Keratinocyte (primary cell): ENCODE measurements at regions not wholly inside any gene's neighbourhood (a gene's known extent, or its start where the extent isn't known, plus 50 kb on each side); places are given as distances from the start of the nearest gene placed in this dataset.

Experiments
- DNase-seq: peaks from one replicate; pipeline ENCODE4 v3.0.0-alpha.2; 2011; ENCODE audit warnings: low read depth, missing footprints, low spot score
- FAIRE-seq: peaks from 2 replicates; lab custom pipeline; 2011; peaks lifted over from hg19 to GRCh38; lab: Jason Lieb, UNC
- H2AFZ ChIP-seq: 2 replicates; pipeline ENCODE4 v1.6.0; 2012; ENCODE audit warnings: low read length, control low read depth, inconsistent platforms; ENCODE audit not compliant: control insufficient read depth
- H3K27ac ChIP-seq: 2 replicates; pipeline ENCODE4 v1.5.1; 2011; ENCODE audit warnings: low read length; ENCODE audit not compliant: control insufficient read depth, insufficient read depth
- H3K27me3 ChIP-seq: 3 replicates; pipeline ENCODE4 v1.6.0; 2011; ENCODE audit warnings: low read length; ENCODE audit not compliant: control insufficient read depth, insufficient read depth; ENCODE audit errors: extremely low read depth
- H3K36me3 ChIP-seq, 2 experiments: 2 replicates in 1 of 2; 3 replicates in 1 of 2; pipeline ENCODE4 v1.5.1; 2011; ENCODE audit warnings: low read length in 2 of 2, mild to moderate bottlenecking in 1 of 2; ENCODE audit not compliant: control insufficient read depth in 2 of 2, insufficient read depth in 2 of 2; ENCODE audit errors: extremely low read depth in 1 of 2
- H3K4me1 ChIP-seq: 3 replicates; pipeline ENCODE4 v1.5.1; 2011; ENCODE audit warnings: low read length; ENCODE audit not compliant: control insufficient read depth, insufficient read depth; ENCODE audit errors: extremely low read depth
- H3K4me2 ChIP-seq: 3 replicates; pipeline ENCODE4 v1.6.0; 2011; ENCODE audit warnings: low read depth, low read length; ENCODE audit not compliant: control insufficient read depth, insufficient read depth; ENCODE audit errors: extremely low read depth
- H3K4me3 ChIP-seq, 3 experiments: fragments of 200-600 bp in 1 of 3; sonication (generic) in 1 of 3; 2 replicates in 2 of 3; 3 replicates in 1 of 3; pipeline ENCODE4 v1.5.1; 2011 to 2016; ENCODE audit warnings: low read length in 3 of 3, mild to moderate bottlenecking in 3 of 3, control low read depth in 2 of 3, inconsistent platforms in 1 of 3, low read depth in 1 of 3, mixed read lengths in 1 of 3, mixed run types in 1 of 3, moderate library complexity in 1 of 3; ENCODE audit not compliant: control insufficient read depth in 2 of 3, insufficient read depth in 2 of 3; ENCODE audit errors: extremely low read depth in 1 of 3
- H3K79me2 ChIP-seq: 2 replicates; pipeline ENCODE4 v1.6.0; 2012; ENCODE audit warnings: low read length; ENCODE audit not compliant: control insufficient read depth, insufficient read depth
- H3K9ac ChIP-seq: 3 replicates; pipeline ENCODE4 v1.6.0; 2011; ENCODE audit warnings: low read length; ENCODE audit not compliant: control insufficient read depth, insufficient read depth; ENCODE audit errors: extremely low read depth
- H3K9me1 ChIP-seq: 3 replicates; pipeline ENCODE4 v1.6.0; 2011; ENCODE audit warnings: low read length; ENCODE audit not compliant: control insufficient read depth, insufficient read depth; ENCODE audit errors: extremely low read depth
- H3K9me3 ChIP-seq: 2 replicates; pipeline ENCODE4 v1.5.1; 2012; ENCODE audit warnings: low read depth, low read length; ENCODE audit not compliant: control insufficient read depth
- H4K20me1 ChIP-seq: 3 replicates; pipeline ENCODE4 v1.6.0; 2011; ENCODE audit warnings: low read length; ENCODE audit not compliant: control insufficient read depth, insufficient read depth; ENCODE audit errors: extremely low read depth
- CTCF ChIP-seq, 3 experiments: IDR thresholded peaks in 1 of 3; conservative IDR thresholded peaks in 1 of 3; optimal IDR thresholded peaks in 1 of 3; 2 replicates in 2 of 3; 3 replicates in 1 of 3; pipeline versions ENCODE3 to v1.5.1; 2011; ENCODE audit warnings: low read length in 3 of 3, mild to moderate bottlenecking in 3 of 3, moderate library complexity in 2 of 3, control low read depth in 1 of 3, inconsistent platforms in 1 of 3; ENCODE audit not compliant: insufficient read depth in 2 of 3; ENCODE audit errors: extremely low read depth in 1 of 3
- EZH2 ChIP-seq: IDR thresholded peaks from one replicate; pipeline ENCODE4 v1.6.1; 2012; ENCODE audit warnings: inconsistent platforms, mild to moderate bottlenecking, low read length, moderate library complexity
- dilution Hi-C: fragments of 300-500 bp; cut with MboI; formaldehyde crosslinking; loops from one replicate; pipeline ENCODE4 v1.7.0; 2020; ENCODE audit warnings: low sequenced_read_pairs; ENCODE audit not compliant: extremely low pct_ligation_motif_present

GRCh38 chr14:85142982-85143381 lies 387.0 kb upstream of the FLRT2 start:
- FAIRE-seq, result no peak
- Histone ChIP-seq H3K9me1 (no peaks in the 10 kb centered on the region), H3K4me1 (no peaks in the 10 kb centered on the region), H3K36me3 (no peaks in the 10 kb centered on the region), H2AFZ (no peak overlapping the region), H3K79me2 (no peaks in the 10 kb centered on the region), H3K4me3 (no peak overlapping the region), H3K27me3 (no peaks in the 10 kb centered on the region), H3K9ac (no peak overlapping the region), H3K4me2 (no peak overlapping the region), H4K20me1 (no peaks in the 10 kb centered on the region), H3K27ac (no peak overlapping the region), H3K9me3 (no peaks in the 10 kb centered on the region)
- dilution Hi-C loops, result no loop called here
- TF ChIP-seq EZH2, result no peak
- no peak for TF ChIP-seq CTCF (optimal IDR thresholded peaks at IDR 0.05 in 1 of 3, IDR thresholded peaks at IDR 0.05 in 1 of 3, conservative IDR thresholded peaks at IDR 0.05 in 1 of 3; ENCODE audit: extremely low read depth in 1 of 3, insufficient read depth in 2 of 3, low read length in 3 of 3)
- DNase-seq, result no peak

GRCh38 chr14:85146779-85147178 lies 383.2 kb upstream of the FLRT2 start:
- dilution Hi-C loops, result no loop called here
- no peaks in the 10 kb centered on the region for H3K79me2 ChIP-seq
- H3K36me3 ChIP-seq, result no peaks in the 10 kb centered on the region
- H3K4me1 ChIP-seq, result no peaks in the 10 kb centered on the region
- H3K4me2 ChIP-seq, result no peak overlapping the region
- no peak overlapping the region for H3K9ac ChIP-seq
- no peaks in the 10 kb centered on the region for H3K9me1 ChIP-seq
- no peak for FAIRE-seq
- DNase-seq, result no peak
- H3K9me3 ChIP-seq, result no peaks in the 10 kb centered on the region
- H3K4me3 ChIP-seq, result no peak overlapping the region
- H3K27ac ChIP-seq, result no peak overlapping the region
- no peaks in the 10 kb centered on the region for H4K20me1 ChIP-seq
- H2AFZ ChIP-seq, result no peak overlapping the region
- H3K27me3 ChIP-seq, result no peaks in the 10 kb centered on the region
- TF ChIP-seq EZH2 (no peak), CTCF (optimal IDR thresholded peaks at IDR 0.05 in 1 of 3, IDR thresholded peaks at IDR 0.05 in 1 of 3, conservative IDR thresholded peaks at IDR 0.05 in 1 of 3; ENCODE audit: extremely low read depth in 1 of 3, insufficient read depth in 2 of 3, low read length in 3 of 3) (no peak)
